Activated CD4-positive, alpha-beta T cell treated with anti-CD3 and anti-CD28 coated beads, Interleukin-2, amount 10 ng/mL, durations not matched to agents 7 days and 5 days (primary cell): ENCODE measurements at regions not wholly inside any gene's neighbourhood (a gene's known extent, or its start where the extent isn't known, plus 50 kb on each side); places are given as distances from the start of the nearest gene placed in this dataset.

Experiments used
- CTCF ChIA-PET: fragments of 350-600 bp; sonication (Branson Sonifier 250); formaldehyde crosslinking; loops from one replicate; lab custom pipeline; 2021; ENCODE audit warnings: antibody characterized with exemption; lab: Charles Lee
- POLR2A ChIA-PET: fragments of 350-600 bp; sonication (Branson Sonifier 250); formaldehyde crosslinking; loops from one replicate; lab custom pipeline; 2021; ENCODE audit warnings: antibody characterized with exemption; lab: Charles Lee
- DNase-seq: peaks from one replicate; pipeline ENCODE4 v3.0.0-alpha.2; 2020
- H3K27ac Mint-ChIP-seq: one replicate; pipeline ENCODE4 v1.8.0; 2021; ENCODE audit warnings: mild to moderate bottlenecking, moderate library complexity, mixed read lengths
- H3K27me3 Mint-ChIP-seq: one replicate; pipeline ENCODE4 v1.8.0; 2021; ENCODE audit warnings: mixed read lengths
- H3K36me3 Mint-ChIP-seq: one replicate; pipeline ENCODE4 v1.8.0; 2021; ENCODE audit warnings: low read depth, mixed read lengths
- H3K4me1 Mint-ChIP-seq: one replicate; pipeline ENCODE4 v1.8.0; 2021; ENCODE audit warnings: mixed read lengths
- H3K4me3 Mint-ChIP-seq: one replicate; pipeline ENCODE4 v1.8.0; 2021; ENCODE audit warnings: mild to moderate bottlenecking, moderate library complexity, mixed read lengths
- H3K9me3 Mint-ChIP-seq: one replicate; pipeline ENCODE4 v1.8.0; 2021; ENCODE audit warnings: mixed read lengths

GRCh38 chr3:25284249-25284648 lies 143.8 kb upstream of the RARB start:
- no peak overlapping the region for H3K27ac Mint-ChIP-seq
- no peaks in the 10 kb centered on the region for H3K4me1 Mint-ChIP-seq
- no peak overlapping the region for H3K4me3 Mint-ChIP-seq
- no peak for DNase-seq
- H3K36me3 Mint-ChIP-seq = no peaks in the 10 kb centered on the region
- ChIA-PET POLR2A (no interaction called here), CTCF (no interaction called here)
- peaks cover 1% of the 10 kb centered on the region for H3K9me3 Mint-ChIP-seq
- no peaks in the 10 kb centered on the region for H3K27me3 Mint-ChIP-seq

- no peaks in the 10 kb centered on the region for H3K36me3 Mint-ChIP-seq
- H3K4me3 Mint-ChIP-seq = no peak overlapping the region
- POLR2A ChIA-PET = no interaction called here
- no peak for DNase-seq
- no peaks in the 10 kb centered on the region for H3K27me3 Mint-ChIP-seq
- no peak overlapping the region for H3K27ac Mint-ChIP-seq
- H3K9me3 Mint-ChIP-seq = peaks cover 1% of the 10 kb centered on the region
- H3K4me1 Mint-ChIP-seq = no peaks in the 10 kb centered on the region
- CTCF ChIA-PET = no interaction called here
These were observed 140.7 kb upstream of the RARB start for GRCh38 chr3:25287291-25287884.

DNA sequence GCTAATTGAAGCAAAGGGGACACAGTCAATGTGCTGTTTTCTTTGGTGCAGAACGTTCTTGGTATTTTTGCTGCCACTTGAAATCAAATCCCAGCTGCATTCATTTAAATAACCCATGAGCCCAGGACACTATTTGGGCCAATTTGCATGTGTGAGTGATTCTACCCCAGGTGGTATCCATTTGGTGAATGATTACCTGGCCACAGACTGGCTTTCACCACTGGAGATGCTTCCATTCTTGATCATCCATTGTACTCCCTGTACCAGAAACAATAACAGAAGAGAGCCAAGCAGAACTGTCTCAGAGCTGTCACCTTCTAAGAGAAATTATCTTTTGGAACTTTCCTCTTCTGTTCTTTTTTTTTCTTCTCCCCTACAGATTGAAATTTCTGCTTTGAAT lies 139.7 kb upstream of the RARB start:
- Mint-ChIP-seq H3K4me1 (no peaks in the 10 kb centered on the region), H3K27me3 (no peaks in the 10 kb centered on the region), H3K9me3 (peaks cover 1% of the 10 kb centered on the region), H3K4me3 (no peak overlapping the region), H3K27ac (no peak overlapping the region), H3K36me3 (no peaks in the 10 kb centered on the region)
- no peak for DNase-seq
- CTCF ChIA-PET = no interaction called here
- POLR2A ChIA-PET = no interaction called here

DNA sequence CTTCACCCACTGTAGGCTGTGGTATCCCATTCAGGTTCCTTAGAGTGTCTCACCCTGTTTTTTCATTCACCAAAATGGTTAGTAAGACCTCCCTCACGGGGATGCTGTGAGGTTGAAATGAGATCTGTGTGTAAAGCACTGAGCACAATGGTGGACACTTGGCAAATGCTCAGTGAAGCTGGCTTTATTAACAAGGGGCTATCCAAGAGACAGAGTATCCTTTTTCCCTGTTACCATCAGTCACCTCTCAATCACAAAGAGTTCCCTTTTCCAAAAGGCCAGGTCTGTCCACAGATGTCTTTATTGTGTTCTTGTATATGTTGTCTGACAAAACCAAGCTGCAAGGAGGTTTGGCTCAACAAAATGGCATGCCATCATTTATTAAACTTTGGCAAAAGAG lies 138.9 kb upstream of the RARB start:
- H3K27ac Mint-ChIP-seq = no peak overlapping the region
- peaks cover 1% of the 10 kb centered on the region for H3K9me3 Mint-ChIP-seq
- POLR2A ChIA-PET = no interaction called here
- no peak for DNase-seq
- no peaks in the 10 kb centered on the region for H3K27me3 Mint-ChIP-seq
- CTCF ChIA-PET = no interaction called here
- H3K4me1 Mint-ChIP-seq = no peaks in the 10 kb centered on the region
- no peaks in the 10 kb centered on the region for H3K36me3 Mint-ChIP-seq
- no peak overlapping the region for H3K4me3 Mint-ChIP-seq

- CTCF ChIA-PET = no interaction called here
- no peak for DNase-seq
- no peak overlapping the region for H3K27ac Mint-ChIP-seq
- H3K9me3 Mint-ChIP-seq = peaks cover 1% of the 10 kb centered on the region
- no peak overlapping the region for H3K4me3 Mint-ChIP-seq
- no peaks in the 10 kb centered on the region for H3K27me3 Mint-ChIP-seq
- POLR2A ChIA-PET = no interaction called here
- no peaks in the 10 kb centered on the region for H3K4me1 Mint-ChIP-seq
- H3K36me3 Mint-ChIP-seq = no peaks in the 10 kb centered on the region
These were observed 138.4 kb upstream of the RARB start for GRCh38 chr3:25289663-25290062.

GRCh38 chr3:25291481-25291905 lies 136.6 kb upstream of the RARB start:
- POLR2A ChIA-PET = no interaction called here
- CTCF ChIA-PET = no interaction called here
- H3K4me3 Mint-ChIP-seq = no peak overlapping the region
- no peak overlapping the region for H3K27ac Mint-ChIP-seq
- H3K36me3 Mint-ChIP-seq = no peaks in the 10 kb centered on the region
- no peaks in the 10 kb centered on the region for H3K27me3 Mint-ChIP-seq
- no peak for DNase-seq
- H3K4me1 Mint-ChIP-seq = no peaks in the 10 kb centered on the region
- H3K9me3 Mint-ChIP-seq = no peaks in the 10 kb centered on the region

GRCh38 chr3:25292036-25292435 lies 136.0 kb upstream of the RARB start:
- Mint-ChIP-seq H3K4me1 (no peaks in the 10 kb centered on the region), H3K27ac (no peak overlapping the region), H3K4me3 (no peak overlapping the region), H3K27me3 (no peaks in the 10 kb centered on the region), H3K36me3 (no peaks in the 10 kb centered on the region), H3K9me3 (no peaks in the 10 kb centered on the region)
- POLR2A ChIA-PET = no interaction called here
- DNase-seq = no peak
- CTCF ChIA-PET = interaction anchor here (1.2 kb wide), 1 partner anchor 14 kb away, joined by 3 read pairs; no protein-coding TSS in a partner anchor

GRCh38 chr3:25292595-25292994 lies 135.5 kb upstream of the RARB start:
- no peak for DNase-seq
- ChIA-PET POLR2A (no interaction called here), CTCF (interaction anchor here (1.2 kb wide), 1 partner anchor 14 kb away, joined by 3 read pairs; no protein-coding TSS in a partner anchor)
- Mint-ChIP-seq H3K27me3 (no peaks in the 10 kb centered on the region), H3K4me3 (no peak overlapping the region), H3K9me3 (no peaks in the 10 kb centered on the region), H3K4me1 (no peaks in the 10 kb centered on the region), H3K36me3 (no peaks in the 10 kb centered on the region), H3K27ac (no peak overlapping the region)

DNA sequence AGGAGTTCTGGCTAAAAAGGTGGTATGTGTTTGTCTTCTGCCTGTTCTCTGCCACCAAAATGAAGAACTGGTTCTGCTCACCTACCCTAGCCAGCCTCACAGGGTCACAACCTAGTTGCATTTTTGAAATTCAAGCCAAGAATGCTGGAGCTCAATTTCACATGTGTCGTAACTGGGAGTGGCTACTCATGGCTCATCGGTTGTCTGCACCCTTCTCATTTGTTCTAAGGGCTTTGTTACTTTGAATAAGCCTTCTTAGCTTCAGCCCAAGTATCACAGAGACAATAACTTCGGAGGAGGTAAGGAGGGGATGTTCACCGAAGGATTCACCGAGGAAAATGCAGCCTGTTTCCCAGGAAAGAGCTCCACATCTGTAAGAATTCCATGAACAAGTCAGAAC lies 134.3 kb upstream of the RARB start:
- no peaks in the 10 kb centered on the region for H3K36me3 Mint-ChIP-seq
- no peak for DNase-seq
- H3K4me1 Mint-ChIP-seq = no peaks in the 10 kb centered on the region
- H3K27me3 Mint-ChIP-seq = no peaks in the 10 kb centered on the region
- CTCF ChIA-PET = no interaction called here
- H3K27ac Mint-ChIP-seq = no peak overlapping the region
- H3K9me3 Mint-ChIP-seq = no peaks in the 10 kb centered on the region
- POLR2A ChIA-PET = no interaction called here
- no peak overlapping the region for H3K4me3 Mint-ChIP-seq

DNA sequence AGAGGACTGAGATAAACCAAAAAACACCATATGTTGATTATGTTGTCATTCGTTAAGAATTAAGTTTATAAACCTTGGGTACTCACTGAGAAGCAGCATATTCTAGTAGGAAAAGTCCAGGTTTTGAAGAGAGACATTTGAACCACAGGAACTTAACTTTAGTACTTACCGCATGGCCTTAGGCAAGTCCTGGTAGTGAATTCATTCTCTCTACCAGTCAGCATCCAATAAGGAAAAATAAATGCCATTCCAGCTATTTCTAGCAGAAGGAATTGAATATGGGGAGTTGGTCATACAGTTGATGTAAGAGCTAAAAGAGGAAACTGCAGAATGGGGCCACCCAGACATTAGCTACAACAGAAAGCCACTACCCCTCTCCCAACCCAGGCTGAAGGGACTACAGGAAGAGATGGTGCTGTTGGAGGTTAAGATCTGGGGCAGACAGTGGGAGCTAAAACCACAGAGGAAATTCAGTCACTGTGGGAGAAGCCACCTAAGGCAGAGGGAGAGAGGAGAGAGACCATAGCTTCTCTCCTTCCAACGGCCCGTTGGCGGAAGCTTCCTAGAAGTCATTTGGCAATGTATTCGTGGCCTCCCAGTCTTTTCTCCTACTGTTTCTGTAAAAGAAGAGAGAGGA lies 133.8 kb upstream of the RARB start:
- Mint-ChIP-seq H3K4me1 (no peaks in the 10 kb centered on the region), H3K9me3 (no peaks in the 10 kb centered on the region), H3K4me3 (no peak overlapping the region), H3K36me3 (no peaks in the 10 kb centered on the region), H3K27ac (no peak overlapping the region), H3K27me3 (no peaks in the 10 kb centered on the region)
- POLR2A ChIA-PET = no interaction called here
- DNase-seq = no peak
- CTCF ChIA-PET = no interaction called here

GRCh38 chr3:25297667-25298585 lies 130.1 kb upstream of the RARB start:
- no peak for DNase-seq
- POLR2A ChIA-PET = no interaction called here
- H3K4me3 Mint-ChIP-seq = no peak overlapping the region
- no peak overlapping the region for H3K27ac Mint-ChIP-seq
- H3K4me1 Mint-ChIP-seq = no peaks in the 10 kb centered on the region
- no peaks in the 10 kb centered on the region for H3K27me3 Mint-ChIP-seq
- CTCF ChIA-PET = no interaction called here
- no peaks in the 10 kb centered on the region for H3K36me3 Mint-ChIP-seq
- no peaks in the 10 kb centered on the region for H3K9me3 Mint-ChIP-seq

DNA sequence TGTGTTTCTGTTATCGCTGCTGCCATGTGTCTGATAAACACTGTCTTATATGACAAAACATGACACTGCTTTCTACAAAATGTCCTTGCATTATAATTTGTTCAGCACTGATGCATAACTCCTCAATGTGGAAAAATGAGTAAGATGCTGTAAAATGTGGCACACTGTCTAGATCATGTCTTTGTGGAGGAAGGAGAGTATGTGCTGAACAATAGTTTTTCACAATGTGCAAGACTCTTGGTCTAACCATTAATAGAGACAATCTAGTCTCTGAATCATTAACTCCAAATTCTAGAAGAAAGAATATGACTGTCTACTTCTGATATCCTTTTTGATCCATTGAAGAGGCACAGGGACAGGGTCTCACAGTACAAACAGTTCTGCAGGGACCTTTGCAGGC lies 127.9 kb upstream of the RARB start:
- Mint-ChIP-seq H3K9me3 (no peaks in the 10 kb centered on the region), H3K4me1 (no peaks in the 10 kb centered on the region), H3K36me3 (no peaks in the 10 kb centered on the region), H3K4me3 (no peak overlapping the region), H3K27ac (no peak overlapping the region), H3K27me3 (no peaks in the 10 kb centered on the region)
- DNase-seq = no peak
- ChIA-PET CTCF (no interaction called here), POLR2A (no interaction called here)

DNA sequence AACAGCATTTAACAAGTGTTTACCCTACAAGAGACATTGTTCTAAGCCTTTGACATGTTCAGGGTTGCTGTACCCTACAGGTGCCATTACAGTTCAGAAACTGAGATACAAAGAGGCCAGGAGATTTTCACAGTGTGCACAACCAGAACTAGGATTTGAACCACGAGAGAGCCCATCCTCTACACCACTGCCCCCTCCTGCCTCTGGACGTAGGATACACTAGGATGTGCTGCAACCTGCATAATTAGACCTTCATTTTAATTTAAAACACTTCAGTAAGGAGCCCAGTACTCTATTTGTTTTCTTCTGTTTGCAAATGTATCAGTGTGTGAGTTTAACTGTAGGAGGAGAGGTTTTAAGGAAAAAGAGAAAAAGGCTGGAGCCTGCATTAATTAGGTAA lies 123.1 kb upstream of the RARB start:
- H3K27ac Mint-ChIP-seq = no peak overlapping the region
- no peaks in the 10 kb centered on the region for H3K27me3 Mint-ChIP-seq
- H3K4me3 Mint-ChIP-seq = no peak overlapping the region
- ChIA-PET CTCF (no interaction called here), POLR2A (no interaction called here)
- DNase-seq = no peak
- no peaks in the 10 kb centered on the region for H3K36me3 Mint-ChIP-seq
- H3K9me3 Mint-ChIP-seq = no peaks in the 10 kb centered on the region
- H3K4me1 Mint-ChIP-seq = no peaks in the 10 kb centered on the region
